SK-N-SH treated with all-trans-retinoic acid at 6 μM for 48 hours (cell line): ENCODE measurements at regions not wholly inside any gene's neighbourhood (a gene's known extent, or its start where the extent isn't known, plus 50 kb on each side); places are given as distances from the start of the nearest gene placed in this dataset.
A peak's percentile ranks its signal among the peaks of the same experiment; 100 is the strongest.
"Not testable (repeated sequence)": the region's sequence is repeated elsewhere in the genome, so short reads cannot be mapped to it uniquely, and the experiment has no call there.

ENCODE experiments used
- ATAC-seq: fragments of 200-7000 bp; cut with Tn5 transposase; 3 replicates; pipeline ENCODE4 v1.9.1; 2020; ENCODE audit warnings: mild to moderate bottlenecking, moderate library complexity
- ARNTL ChIP-seq: fragments of 450-650 bp; formaldehyde crosslinking; IDR thresholded peaks from 2 replicates; pipeline ENCODE4 v1.5.0; 2020; ENCODE audit warnings: low read depth, mild to moderate bottlenecking, moderate library complexity, borderline replicate concordance
- BACH2 ChIP-seq: fragments of 250-450 bp; sonication (Bioruptor Pico); IDR thresholded peaks from 2 replicates; pipeline ENCODE4 v1.9.0; 2021; ENCODE audit warnings: mild to moderate bottlenecking, borderline replicate concordance
- CREB5 ChIP-seq: fragments of 250-450 bp; sonication (Bioruptor Pico); IDR thresholded peaks from 2 replicates; pipeline ENCODE4 v1.5.1; 2020; ENCODE audit warnings: low read depth, mild to moderate bottlenecking, moderate library complexity
- ESRRG ChIP-seq: fragments of 250-450 bp; sonication (Bioruptor Pico); IDR thresholded peaks from 2 replicates; pipeline ENCODE4 v1.6.1; 2021; ENCODE audit warnings: mild to moderate bottlenecking
- ISL1 ChIP-seq: fragments of 250-450 bp; sonication (Bioruptor Pico); IDR thresholded peaks from 2 replicates; pipeline ENCODE4 v2.1.2; 2022; ENCODE audit warnings: mild to moderate bottlenecking, moderate library complexity
- OSR1 ChIP-seq: fragments of 250-450 bp; sonication (Bioruptor Pico); IDR thresholded peaks from 2 replicates; pipeline ENCODE4 v1.8.0; 2022; ENCODE audit warnings: moderate library complexity, mild to moderate bottlenecking, inconsistent platforms
- PATZ1 ChIP-seq: fragments of 250-450 bp; sonication (Bioruptor Pico); IDR thresholded peaks from 2 replicates; pipeline ENCODE4 v1.8.0; 2020; ENCODE audit warnings: mild to moderate bottlenecking, moderate library complexity, borderline replicate concordance
- POU6F1 ChIP-seq: fragments of 250-450 bp; sonication (Bioruptor Pico); IDR thresholded peaks from 2 replicates; pipeline ENCODE4 v1.8.0; 2021; ENCODE audit warnings: low read depth, mild to moderate bottlenecking, moderate library complexity, borderline replicate concordance
- RARB ChIP-seq: fragments of 250-450 bp; sonication (Bioruptor Pico); IDR thresholded peaks from 2 replicates; pipeline ENCODE4 v1.8.0; 2021; ENCODE audit warnings: mild to moderate bottlenecking, moderate library complexity
- SNAI2 ChIP-seq: fragments of 250-450 bp; sonication (Bioruptor Pico); IDR thresholded peaks from 2 replicates; pipeline ENCODE4 v1.5.0; 2020; ENCODE audit warnings: mild to moderate bottlenecking, moderate library complexity
- TOX ChIP-seq: fragments of 250-450 bp; sonication (Bioruptor Pico); IDR thresholded peaks from 2 replicates; pipeline ENCODE4 v1.8.0; 2021; ENCODE audit warnings: mild to moderate bottlenecking, moderate library complexity, borderline replicate concordance
- TSHZ2 ChIP-seq: fragments of 250-450 bp; sonication (Bioruptor Pico); IDR thresholded peaks from 2 replicates; pipeline ENCODE4 v1.5.0; 2020; ENCODE audit warnings: mild to moderate bottlenecking, moderate library complexity
- ZC3H10 ChIP-seq: fragments of 250-450 bp; sonication (Bioruptor Pico); IDR thresholded peaks from 2 replicates; pipeline ENCODE4 v1.5.1; 2021; ENCODE audit warnings: mild to moderate bottlenecking, moderate library complexity
- ZFP30 ChIP-seq: fragments of 450-650 bp; formaldehyde crosslinking; IDR thresholded peaks from 2 replicates; pipeline ENCODE4 v1.5.0; 2022; ENCODE audit warnings: mild to moderate bottlenecking, moderate library complexity
- ZNF565 ChIP-seq: fragments of 450-650 bp; formaldehyde crosslinking; conservative IDR thresholded peaks from 2 replicates; pipeline ENCODE4 v1.5.0; 2020; ENCODE audit warnings: low read depth, mild to moderate bottlenecking, moderate library complexity

- peak; percentile 79 for ATAC-seq
Measured at GRCh38 chr22:23433127-23434005, 146.7 kb downstream of the IGLL1 start.

- not testable (repeated sequence) for ATAC-seq
Measured at GRCh38 chr22:23432719-23433118, 147.4 kb downstream of the IGLL1 start.

- TF ChIP-seq ZFP30 (CRISPR knock-in tag) = no peak
- no peak for TF ChIP-seq TOX (CRISPR knock-in tag)
- TF ChIP-seq ZNF565 (CRISPR knock-in tag) = no peak
- no peak for TF ChIP-seq POU6F1 (CRISPR knock-in tag)
- no peak for TF ChIP-seq ESRRG (CRISPR knock-in tag)
- TF ChIP-seq ZC3H10 (CRISPR knock-in tag) = no peak
- TF ChIP-seq OSR1 (CRISPR knock-in tag) = no peak
- no peak for TF ChIP-seq PATZ1 (CRISPR knock-in tag)
- no peak for TF ChIP-seq CREB5 (CRISPR knock-in tag)
- TF ChIP-seq ARNTL = no peak
- TF ChIP-seq TSHZ2 (CRISPR knock-in tag) = no peak
- no peak for TF ChIP-seq SNAI2 (CRISPR knock-in tag)
- no peak for TF ChIP-seq BACH2 (CRISPR knock-in tag)
- TF ChIP-seq ISL1 (CRISPR knock-in tag) = no peak
- no peak for TF ChIP-seq RARB (CRISPR knock-in tag)
- ATAC-seq = no peak
Measured at GRCh38 chr22:23431337-23432072, 148.6 kb downstream of the IGLL1 start.

GRCh38 chr22:23424551-23425068 is 155.5 kb downstream of the IGLL1 start:
- ATAC-seq = not testable (repeated sequence)

- ATAC-seq = no peak
- TF ChIP-seq ZFP30 (CRISPR knock-in tag) = no peak
Measured at GRCh38 chr22:23424031-23424430, 156.1 kb downstream of the IGLL1 start.

GRCh38 chr22:23422281-23422680 is 157.8 kb downstream of the IGLL1 start:
- ATAC-seq = not testable (repeated sequence)

GRCh38 chr22:23421300-23421699 is 158.8 kb downstream of the IGLL1 start:
- ATAC-seq = not testable (repeated sequence)
